A549 (cell line): ENCODE measurements at regions not wholly inside any gene's neighbourhood (a gene's known extent, or its start where the extent isn't known, plus 50 kb on each side); places are given as distances from the start of the nearest gene placed in this dataset.

ENCODE experiments used
- CTCF ChIP-seq: fragments of >200 bp; sonication (Bioruptor Twin); formaldehyde crosslinking; IDR thresholded peaks from 3 replicates; pipeline ENCODE4 v1.5.1; 2016
- NFE2L2 ChIP-seq: fragments of 150-350 bp; conservative IDR thresholded peaks from 2 replicates; pipeline ENCODE4 v1.6.1; 2014; ENCODE audit warnings: low read length
- POLR2A ChIP-seq: IDR thresholded peaks from 2 replicates; pipeline ENCODE4 v1.6.1; 2012; ENCODE audit warnings: mild to moderate bottlenecking, low read length
- USF2 ChIP-seq: fragments of 450-650 bp; IDR thresholded peaks from 2 replicates; pipeline ENCODE4 v1.6.1; 2014; ENCODE audit warnings: antibody characterized with exemption

GRCh38 chr20:39778431-39778830 is 816.3 kb downstream of the DHX35 start:
- no peak for TF ChIP-seq CTCF
- no peak for TF ChIP-seq POLR2A
- TF ChIP-seq NFE2L2 = no peak
- no peak for TF ChIP-seq USF2
